Trophoblast cell (in vitro differentiated cells and primary cell): ENCODE measurements at regions not wholly inside any gene's neighbourhood (a gene's known extent, or its start where the extent isn't known, plus 50 kb on each side); places are given as distances from the start of the nearest gene placed in this dataset.

ENCODE experiments used
- DNase-seq, 2 donors: peaks; one replicate each; pipeline ENCODE4 v3.0.0-alpha.2; 2016
- H2AFZ ChIP-seq: 2 replicates; pipeline ENCODE4 v1.6.1; 2013; ENCODE audit warnings: low read length, moderate library complexity, mild to moderate bottlenecking; ENCODE audit not compliant: insufficient read depth, poor library complexity
- H2AK5ac ChIP-seq: 2 replicates; pipeline ENCODE4 v1.6.1; 2013; ENCODE audit warnings: mild to moderate bottlenecking, low read length
- H2BK120ac ChIP-seq: 2 replicates; pipeline ENCODE4 v1.6.1; 2013; ENCODE audit warnings: low read length, mild to moderate bottlenecking, moderate library complexity; ENCODE audit not compliant: insufficient read depth, poor library complexity
- H2BK12ac ChIP-seq: 2 replicates; pipeline ENCODE4 v1.6.1; 2013; ENCODE audit warnings: mild to moderate bottlenecking, low read length, moderate library complexity
- H2BK5ac ChIP-seq: 2 replicates; pipeline ENCODE4 v1.6.1; 2013; ENCODE audit warnings: low read length, low read depth, moderate library complexity, mild to moderate bottlenecking; ENCODE audit not compliant: poor library complexity
- H3K14ac ChIP-seq: 2 replicates; pipeline ENCODE4 v1.6.1; 2013; ENCODE audit warnings: mild to moderate bottlenecking, low read length
- H3K18ac ChIP-seq: 2 replicates; pipeline ENCODE4 v1.6.1; 2013; ENCODE audit warnings: mild to moderate bottlenecking, low read length
- H3K23ac ChIP-seq: 2 replicates; pipeline ENCODE4 v1.6.1; 2013; ENCODE audit warnings: low read length
- H3K27ac ChIP-seq: 2 replicates; pipeline ENCODE4 v1.5.1; 2013; ENCODE audit warnings: low read depth, mild to moderate bottlenecking, inconsistent platforms, low read length, moderate library complexity
- H3K27me3 ChIP-seq: 2 replicates; pipeline ENCODE4 v1.6.1; 2013; ENCODE audit warnings: inconsistent platforms, mild to moderate bottlenecking, low read length, moderate library complexity; ENCODE audit not compliant: insufficient read depth
- H3K36me3 ChIP-seq, 2 experiments: 1 replicate in 1 of 2; 2 replicates in 1 of 2; pipeline ENCODE4 v1.6.1; 2013; ENCODE audit warnings: low read length in 2 of 2, mild to moderate bottlenecking in 2 of 2, moderate library complexity in 1 of 2; ENCODE audit not compliant: insufficient read depth in 2 of 2, control insufficient read depth in 1 of 2
- H3K4ac ChIP-seq: 2 replicates; pipeline ENCODE4 v1.6.1; 2013; ENCODE audit warnings: low read depth, mild to moderate bottlenecking, low read length, moderate library complexity
- H3K4me1 ChIP-seq, 2 experiments: 1 replicate in 1 of 2; 2 replicates in 1 of 2; pipeline ENCODE4 v1.6.1; 2013; ENCODE audit warnings: low read length in 2 of 2, mild to moderate bottlenecking in 2 of 2, moderate library complexity in 1 of 2; ENCODE audit not compliant: insufficient read depth in 2 of 2, control insufficient read depth in 1 of 2
- H3K4me2 ChIP-seq: 2 replicates; pipeline ENCODE4 v1.6.1; 2013; ENCODE audit warnings: inconsistent platforms, mild to moderate bottlenecking, low read length, moderate library complexity
- H3K4me3 ChIP-seq: 2 replicates; pipeline ENCODE4 v1.5.1; 2013; ENCODE audit warnings: mild to moderate bottlenecking, low read depth, low read length, inconsistent platforms
- H3K79me1 ChIP-seq: one replicate; pipeline ENCODE4 v1.6.1; 2013; ENCODE audit warnings: low read length
- H3K79me2 ChIP-seq: 2 replicates; pipeline ENCODE4 v1.6.1; 2013; ENCODE audit warnings: low read length, mild to moderate bottlenecking; ENCODE audit not compliant: control insufficient read depth, insufficient read depth, poor library complexity
- H3K9ac ChIP-seq: 2 replicates; pipeline ENCODE4 v1.6.1; 2013; ENCODE audit warnings: mild to moderate bottlenecking, low read length
- H3K9me3 ChIP-seq: 2 replicates; pipeline ENCODE4 v1.6.1; 2013; ENCODE audit warnings: low read depth, mild to moderate bottlenecking, control low read depth, inconsistent platforms, low read length; ENCODE audit not compliant: insufficient read depth
- H4K12ac ChIP-seq: 2 replicates; pipeline ENCODE4 v1.6.1; 2013; ENCODE audit warnings: low read depth, mild to moderate bottlenecking, low read length, moderate library complexity
- H4K8ac ChIP-seq: 2 replicates; pipeline ENCODE4 v1.6.1; 2013; ENCODE audit warnings: low read depth, mild to moderate bottlenecking, low read length, moderate library complexity
- H4K91ac ChIP-seq: one replicate; pipeline ENCODE4 v1.6.1; 2013; ENCODE audit warnings: low read depth, mild to moderate bottlenecking, low read length, moderate library complexity
- WGBS: extraction: QIAGEN DNeasy Blood & Tissue Kit; methylation state at CpG from one replicate; pipeline ENCODE4 v1.1.7; 2013; ENCODE audit warnings: missing lambda C conversion rate; ENCODE audit not compliant: insufficient read length, insufficient coverage; ENCODE audit errors: extremely low coverage; 5-methylcytosine and 5-hydroxymethylcytosine counted together

DNA sequence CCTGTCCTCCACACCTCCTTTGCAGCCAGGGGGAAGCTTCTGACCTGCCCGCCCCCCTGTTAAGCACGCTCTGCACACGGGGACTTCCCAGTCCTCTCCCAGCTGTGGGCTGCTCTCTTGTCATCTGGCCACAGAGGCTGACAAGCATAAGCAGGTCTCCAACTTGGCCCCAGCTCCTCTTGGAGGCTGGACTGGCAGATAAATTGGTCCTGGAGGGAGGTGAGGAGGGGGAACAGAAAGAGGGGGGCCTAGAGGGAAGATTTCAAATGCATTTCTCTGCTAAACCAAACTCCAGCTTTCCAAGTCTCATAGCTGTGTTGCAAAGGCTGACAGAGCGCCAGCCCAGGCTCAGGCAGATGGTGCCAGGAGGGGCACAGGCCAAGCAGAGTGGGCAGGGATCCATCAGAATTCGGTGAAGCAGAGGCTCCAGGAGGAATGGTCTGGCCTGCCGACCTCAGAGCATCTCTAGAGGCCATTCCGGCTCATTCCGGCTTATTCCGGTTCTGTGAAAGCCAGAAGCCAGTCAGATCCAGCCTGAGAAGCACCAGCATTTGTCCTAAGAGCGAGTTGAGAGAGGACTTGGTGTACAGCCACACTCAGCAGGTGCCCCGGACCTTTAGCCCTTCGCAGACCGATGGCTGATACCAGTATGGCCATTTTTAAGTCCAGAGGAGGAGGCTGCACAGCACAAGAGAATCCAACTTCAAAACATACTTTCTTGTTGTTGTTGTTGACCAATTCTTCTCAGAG lies 508.9 kb upstream of the MYT1L start:
- Histone ChIP-seq H4K12ac (no peak overlapping the region), H3K4me2 (no peak overlapping the region), H3K18ac (no peak overlapping the region), H3K79me1 (no peaks in the 10 kb centered on the region), H3K23ac (no peak overlapping the region), H2BK120ac (no peak overlapping the region), H2BK5ac (no peak overlapping the region), H2BK12ac (no peak overlapping the region), H2AFZ (no peak overlapping the region), H4K8ac (no peak overlapping the region), H4K91ac (no peak overlapping the region), H3K14ac (no peak overlapping the region), H3K4me3 (no peak overlapping the region), H3K4ac (no peak overlapping the region), H3K4me1 (no peaks in the 10 kb centered on the region), H3K79me2 (no peaks in the 10 kb centered on the region), H2AK5ac (no peak overlapping the region), H3K9ac (no peak overlapping the region), H3K27me3 (no peaks in the 10 kb centered on the region), H3K36me3 (no peaks in the 10 kb centered on the region), H3K27ac (no peak overlapping the region), H3K9me3 (peaks cover 6% of the 10 kb centered on the region)
- no peak for DNase-seq
- no CpG with 5 or more reads among the region's 13 CpGs for WGBS

- Histone ChIP-seq H2BK120ac (no peak overlapping the region), H4K12ac (no peak overlapping the region), H3K4me3 (no peak overlapping the region), H3K79me1 (no peaks in the 10 kb centered on the region), H3K23ac (no peak overlapping the region), H3K9ac (no peak overlapping the region), H3K18ac (no peak overlapping the region), H2AFZ (no peak overlapping the region), H2BK5ac (no peak overlapping the region), H3K27ac (no peak overlapping the region), H3K4ac (no peak overlapping the region), H3K14ac (no peak overlapping the region), H4K91ac (no peak overlapping the region), H2BK12ac (no peak overlapping the region), H3K4me2 (no peak overlapping the region), H3K79me2 (no peaks in the 10 kb centered on the region), H3K27me3 (no peaks in the 10 kb centered on the region), H2AK5ac (no peak overlapping the region), H4K8ac (no peak overlapping the region), H3K9me3 (peaks cover 6% of the 10 kb centered on the region), H3K4me1 (no peaks in the 10 kb centered on the region), H3K36me3 (no peaks in the 10 kb centered on the region)
- WGBS: no CpG with 5 or more reads among the region's 7 CpGs
- DNase-seq: no peak
Measured at GRCh38 chr2:2839393-2839781, 508.3 kb upstream of the MYT1L start.

DNA sequence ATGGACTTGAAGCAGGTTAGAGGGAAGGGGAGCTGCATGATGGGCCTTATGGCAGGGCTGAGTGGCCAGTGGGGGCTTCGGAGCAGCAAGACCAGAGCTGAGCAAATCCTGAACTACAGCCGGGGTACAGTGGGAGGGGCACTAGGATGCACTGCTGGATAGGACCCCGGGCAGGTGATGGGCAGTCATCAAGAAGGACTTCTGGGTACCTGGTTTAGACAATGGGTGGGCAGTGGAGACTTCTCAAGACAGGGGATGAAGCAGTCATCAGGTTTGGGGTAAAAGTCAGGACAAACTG lies 507.4 kb upstream of the MYT1L start:
- Histone ChIP-seq H3K18ac (no peak overlapping the region), H4K91ac (no peak overlapping the region), H3K36me3 (no peaks in the 10 kb centered on the region), H2BK5ac (no peak overlapping the region), H3K4ac (no peak overlapping the region), H3K4me1 (no peaks in the 10 kb centered on the region), H3K23ac (no peak overlapping the region), H2BK12ac (no peak overlapping the region), H3K27me3 (no peaks in the 10 kb centered on the region), H3K9ac (no peak overlapping the region), H3K27ac (no peak overlapping the region), H4K8ac (no peak overlapping the region), H2AK5ac (no peak overlapping the region), H3K4me3 (no peak overlapping the region), H3K9me3 (peaks cover 6% of the 10 kb centered on the region), H2BK120ac (no peak overlapping the region), H3K14ac (no peak overlapping the region), H3K79me2 (no peaks in the 10 kb centered on the region), H4K12ac (no peak overlapping the region), H3K4me2 (no peak overlapping the region), H2AFZ (no peak overlapping the region), H3K79me1 (no peaks in the 10 kb centered on the region)
- no CpG with 5 or more reads among the region's 3 CpGs for WGBS
- DNase-seq: no peak

- no peak overlapping the region for H2AK5ac ChIP-seq
- no peak overlapping the region for H4K12ac ChIP-seq
- no peak overlapping the region for H3K18ac ChIP-seq
- no peak overlapping the region for H3K9ac ChIP-seq
- H2BK12ac ChIP-seq: no peak overlapping the region
- no peak overlapping the region for H2BK5ac ChIP-seq
- H3K36me3 ChIP-seq: no peaks in the 10 kb centered on the region
- no peaks in the 10 kb centered on the region for H3K79me2 ChIP-seq
- H4K91ac ChIP-seq: no peak overlapping the region
- H3K4me3 ChIP-seq: no peak overlapping the region
- H2AFZ ChIP-seq: no peak overlapping the region
- no peak for DNase-seq
- H2BK120ac ChIP-seq: no peak overlapping the region
- no peak overlapping the region for H3K23ac ChIP-seq
- H4K8ac ChIP-seq: no peak overlapping the region
- H3K27me3 ChIP-seq: no peaks in the 10 kb centered on the region
- no peak overlapping the region for H3K4me2 ChIP-seq
- no peak overlapping the region for H3K14ac ChIP-seq
- no peak overlapping the region for H3K4ac ChIP-seq
- H3K9me3 ChIP-seq: peaks cover 6% of the 10 kb centered on the region
- H3K27ac ChIP-seq: no peak overlapping the region
- H3K79me1 ChIP-seq: no peaks in the 10 kb centered on the region
- WGBS: no CpG with 5 or more reads among the region's 15 CpGs
- H3K4me1 ChIP-seq: no peaks in the 10 kb centered on the region
Measured at GRCh38 chr2:2837746-2838547, 506.9 kb upstream of the MYT1L start.
